Type B pancreatic cell (in vitro differentiated cells): ENCODE measurements at regions not wholly inside any gene's neighbourhood (a gene's known extent, or its start where the extent isn't known, plus 50 kb on each side); places are given as distances from the start of the nearest gene placed in this dataset.
"Not testable (repeated sequence)": the region's sequence is repeated elsewhere in the genome, so short reads cannot be mapped to it uniquely, and the experiment has no call there.

Source experiments
- DNase-seq: peaks from one replicate; pipeline ENCODE4 v3.0.0; 2021; ENCODE audit warnings: mixed read lengths; ENCODE audit not compliant: unreplicated experiment; ENCODE audit errors: extremely low spot score
- H3K27ac Mint-ChIP-seq: 2 replicates; pipeline ENCODE4 v1.8.0; 2021; ENCODE audit warnings: mild to moderate bottlenecking, mixed read lengths
- H3K27me3 Mint-ChIP-seq: 2 replicates; pipeline ENCODE4 v1.8.0; 2021; ENCODE audit warnings: mixed read lengths
- H3K36me3 Mint-ChIP-seq: 2 replicates; pipeline ENCODE4 v1.8.0; 2021; ENCODE audit warnings: mixed read lengths
- H3K4me1 Mint-ChIP-seq: one replicate; pipeline ENCODE4 v1.8.0; 2021; ENCODE audit warnings: mixed read lengths; ENCODE audit not compliant: unreplicated experiment
- H3K4me3 Mint-ChIP-seq: 2 replicates; pipeline ENCODE4 v1.8.0; 2021; ENCODE audit warnings: mild to moderate bottlenecking, mixed read lengths
- H3K9me3 Mint-ChIP-seq: 2 replicates; pipeline ENCODE4 v1.8.0; 2021; ENCODE audit warnings: mixed read lengths
- TF ChIP-seq, protein P1 (sequence below): fragments of 200-600 bp; sonication (generic); conservative IDR thresholded peaks from 2 replicates; pipeline ENCODE4 v1.5.0; 2021; ENCODE audit warnings: antibody characterized with exemption, mild to moderate bottlenecking

DNA sequence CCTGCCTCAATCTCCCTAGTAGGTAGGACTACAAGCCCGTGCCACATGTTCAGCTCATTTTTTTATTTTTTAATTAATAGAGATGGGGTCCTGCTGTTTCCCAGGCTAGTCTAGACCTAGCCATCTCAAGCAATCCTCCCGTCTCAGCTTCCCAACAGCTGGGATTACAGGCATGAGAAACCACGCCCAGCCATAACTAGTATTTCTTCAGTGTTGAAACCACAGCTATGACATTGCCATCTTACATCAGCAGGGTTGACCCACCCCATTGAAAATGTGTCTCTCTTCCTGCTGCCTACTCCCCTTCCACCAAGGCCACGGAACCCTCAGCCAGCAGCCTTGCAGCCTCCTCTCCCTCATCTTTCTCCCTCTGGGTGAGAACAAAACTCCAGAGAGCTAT is 62.1 kb upstream of the ZNF746 start:
- no peaks in the 10 kb centered on the region for H3K4me1 Mint-ChIP-seq
- H3K4me3 Mint-ChIP-seq = no peak overlapping the region

DNA sequence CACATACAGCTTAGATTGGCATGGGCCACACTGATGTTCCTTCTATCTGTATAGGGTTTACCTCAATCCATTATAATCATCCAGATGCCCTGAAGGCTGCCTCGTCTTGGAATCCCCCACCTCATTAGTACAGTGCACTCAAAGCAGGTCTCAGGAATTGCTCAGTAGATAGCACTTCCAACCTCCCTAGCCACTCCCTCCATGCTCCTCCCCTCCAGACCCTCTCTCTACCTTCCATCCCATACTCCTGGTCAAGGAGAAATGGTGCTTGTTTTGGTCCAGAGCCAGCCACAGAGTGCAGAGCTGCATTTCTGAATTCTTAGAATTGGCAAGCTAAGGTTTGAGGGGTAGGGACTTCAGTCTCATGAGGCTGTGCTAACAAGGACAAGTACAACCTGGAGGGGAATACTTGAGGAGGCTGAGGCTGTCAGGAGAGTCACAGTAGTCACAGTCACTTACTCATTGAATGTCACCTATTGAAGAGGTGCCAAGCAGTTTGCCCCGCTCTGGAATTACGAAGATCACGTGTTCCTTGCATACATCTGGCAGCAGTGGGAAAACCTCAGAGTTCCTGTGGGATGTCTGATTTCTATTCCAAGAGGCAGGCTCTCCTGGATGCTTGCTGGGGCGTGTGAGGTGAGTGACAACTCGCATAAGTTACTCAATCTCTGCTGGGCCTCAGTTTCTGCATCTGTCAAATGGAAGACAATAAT is 60.7 kb upstream of the ZNF746 start:
- no peaks in the 10 kb centered on the region for H3K4me1 Mint-ChIP-seq
- TF ChIP-seq, protein P1, sequence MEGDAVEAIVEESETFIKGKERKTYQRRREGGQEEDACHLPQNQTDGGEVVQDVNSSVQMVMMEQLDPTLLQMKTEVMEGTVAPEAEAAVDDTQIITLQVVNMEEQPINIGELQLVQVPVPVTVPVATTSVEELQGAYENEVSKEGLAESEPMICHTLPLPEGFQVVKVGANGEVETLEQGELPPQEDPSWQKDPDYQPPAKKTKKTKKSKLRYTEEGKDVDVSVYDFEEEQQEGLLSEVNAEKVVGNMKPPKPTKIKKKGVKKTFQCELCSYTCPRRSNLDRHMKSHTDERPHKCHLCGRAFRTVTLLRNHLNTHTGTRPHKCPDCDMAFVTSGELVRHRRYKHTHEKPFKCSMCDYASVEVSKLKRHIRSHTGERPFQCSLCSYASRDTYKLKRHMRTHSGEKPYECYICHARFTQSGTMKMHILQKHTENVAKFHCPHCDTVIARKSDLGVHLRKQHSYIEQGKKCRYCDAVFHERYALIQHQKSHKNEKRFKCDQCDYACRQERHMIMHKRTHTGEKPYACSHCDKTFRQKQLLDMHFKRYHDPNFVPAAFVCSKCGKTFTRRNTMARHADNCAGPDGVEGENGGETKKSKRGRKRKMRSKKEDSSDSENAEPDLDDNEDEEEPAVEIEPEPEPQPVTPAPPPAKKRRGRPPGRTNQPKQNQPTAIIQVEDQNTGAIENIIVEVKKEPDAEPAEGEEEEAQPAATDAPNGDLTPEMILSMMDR = no peak
- peaks cover 37% of the 10 kb centered on the region for H3K36me3 Mint-ChIP-seq
- H3K27ac Mint-ChIP-seq = no peak overlapping the region
- DNase-seq = no peak
- H3K4me3 Mint-ChIP-seq = no peak overlapping the region
- H3K27me3 Mint-ChIP-seq = no peaks in the 10 kb centered on the region
- H3K9me3 Mint-ChIP-seq = no peaks in the 10 kb centered on the region

More for the DNA sequence above, 62.1 kb upstream of the ZNF746 start:
- peak overlapping the region; percentile 9 for H3K27ac Mint-ChIP-seq
- TF ChIP-seq, protein P1 = no peak
- no peaks in the 10 kb centered on the region for H3K27me3 Mint-ChIP-seq
- DNase-seq = no peak
- H3K9me3 Mint-ChIP-seq = peaks cover 4% of the 10 kb centered on the region
- H3K36me3 Mint-ChIP-seq = peaks cover 48% of the 10 kb centered on the region

DNA sequence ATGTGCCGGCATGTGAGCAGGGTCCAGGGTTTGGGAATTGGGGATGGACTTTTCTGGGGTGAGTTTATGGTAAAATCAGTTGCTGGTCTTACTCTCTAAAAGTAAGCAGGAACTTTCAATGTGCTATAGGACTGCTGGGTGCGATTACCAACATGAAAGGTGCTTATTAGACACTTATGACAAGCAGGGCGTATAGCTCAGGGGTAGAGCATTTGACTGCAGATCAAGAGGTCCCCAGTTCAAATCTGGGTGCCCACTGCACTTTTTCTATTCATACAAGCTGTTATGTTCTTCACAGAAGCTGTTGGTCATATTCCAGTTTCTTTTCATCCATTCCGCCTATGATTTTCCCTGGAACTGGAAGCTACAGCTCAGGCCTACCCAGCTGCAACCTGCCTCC is 58.9 kb upstream of the ZNF746 start:
- not testable (repeated sequence) for H3K27ac Mint-ChIP-seq, DNase-seq, H3K9me3 Mint-ChIP-seq, H3K27me3 Mint-ChIP-seq, H3K4me1 Mint-ChIP-seq, H3K4me3 Mint-ChIP-seq
- H3K36me3 Mint-ChIP-seq = peaks cover 42% of the 10 kb centered on the region

DNA sequence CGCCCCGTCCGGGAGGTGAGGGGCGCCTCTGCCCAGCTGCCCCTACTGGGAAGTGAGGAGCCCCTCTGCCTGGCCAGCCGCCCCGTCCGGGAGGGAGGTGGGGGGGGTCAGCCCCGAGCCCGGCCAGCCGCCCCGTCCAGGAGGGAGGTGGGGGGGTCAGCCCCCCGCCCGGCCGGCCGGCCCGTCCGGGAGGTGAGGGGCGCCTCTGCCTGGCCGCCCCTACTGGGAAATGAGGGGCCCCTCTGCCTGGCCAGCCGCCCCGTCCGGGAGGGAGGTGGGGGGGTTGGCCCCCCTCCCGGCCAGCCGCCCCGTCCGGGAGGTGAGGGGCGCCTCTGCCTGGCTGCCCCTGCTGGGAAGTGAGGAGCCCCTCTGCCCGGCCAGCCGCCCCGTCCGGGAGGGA is 57.2 kb upstream of the ZNF746 start:
- not testable (repeated sequence) for H3K9me3 Mint-ChIP-seq, H3K4me1 Mint-ChIP-seq, H3K27me3 Mint-ChIP-seq, H3K27ac Mint-ChIP-seq, DNase-seq, H3K4me3 Mint-ChIP-seq
- H3K36me3 Mint-ChIP-seq = peaks cover 44% of the 10 kb centered on the region

DNA sequence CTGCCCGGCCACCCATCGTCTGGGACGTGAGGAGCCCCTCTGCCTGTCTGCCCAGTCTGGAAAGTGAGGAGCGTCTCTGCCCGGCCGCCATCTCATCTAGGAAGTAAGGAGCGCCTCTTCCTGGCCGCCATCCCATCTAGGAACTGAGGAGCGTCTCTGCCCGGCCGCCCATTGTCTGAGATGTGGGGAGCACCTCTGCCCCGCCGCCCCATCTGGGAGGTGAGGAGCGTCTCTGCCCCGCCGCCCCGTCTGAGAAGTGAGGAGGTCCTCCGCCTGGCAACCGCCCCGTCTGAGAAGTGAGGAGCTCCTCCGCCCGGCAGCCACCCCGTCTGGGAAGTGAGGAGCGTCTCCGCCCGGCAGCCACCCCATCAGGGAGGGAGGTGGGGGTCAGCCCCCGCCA is 56.4 kb upstream of the ZNF746 start:
- DNase-seq, H3K27ac Mint-ChIP-seq, H3K9me3 Mint-ChIP-seq, H3K4me3 Mint-ChIP-seq, H3K4me1 Mint-ChIP-seq, H3K27me3 Mint-ChIP-seq: not testable (repeated sequence)
- H3K36me3 Mint-ChIP-seq = peaks cover 49% of the 10 kb centered on the region

DNA sequence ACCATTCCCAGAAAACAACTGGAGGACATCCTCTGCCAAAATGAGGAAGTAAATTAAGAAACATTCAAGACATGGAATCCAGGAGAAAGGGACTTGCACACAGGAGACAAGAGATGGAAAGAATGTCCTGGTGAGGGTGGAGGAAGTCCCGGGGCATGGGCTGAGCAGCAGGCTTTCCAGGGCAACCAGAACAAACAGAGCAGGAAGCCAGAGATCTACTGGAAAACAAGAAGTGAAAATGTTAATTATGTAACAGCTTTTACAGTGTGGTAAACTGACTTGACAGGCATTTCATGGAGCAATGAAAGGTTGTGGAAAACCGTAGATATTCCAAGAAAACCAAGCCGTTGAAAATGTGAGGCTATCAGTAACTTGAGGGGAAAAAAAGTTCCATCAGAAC is 55.2 kb upstream of the ZNF746 start:
- Mint-ChIP-seq H3K4me1 (no peaks in the 10 kb centered on the region), H3K9me3 (no peaks in the 10 kb centered on the region), H3K4me3 (no peak overlapping the region), H3K27me3 (no peaks in the 10 kb centered on the region), H3K27ac (no peak overlapping the region), H3K36me3 (peaks cover 52% of the 10 kb centered on the region)
- no peak for DNase-seq
- TF ChIP-seq, protein P1 = no peak
